ENCODE measurements at regions not wholly inside any gene's neighbourhood (a gene's known extent, or its start where the extent isn't known, plus 50 kb on each side); places are given as distances from the start of the nearest gene placed in this dataset.

DNA sequence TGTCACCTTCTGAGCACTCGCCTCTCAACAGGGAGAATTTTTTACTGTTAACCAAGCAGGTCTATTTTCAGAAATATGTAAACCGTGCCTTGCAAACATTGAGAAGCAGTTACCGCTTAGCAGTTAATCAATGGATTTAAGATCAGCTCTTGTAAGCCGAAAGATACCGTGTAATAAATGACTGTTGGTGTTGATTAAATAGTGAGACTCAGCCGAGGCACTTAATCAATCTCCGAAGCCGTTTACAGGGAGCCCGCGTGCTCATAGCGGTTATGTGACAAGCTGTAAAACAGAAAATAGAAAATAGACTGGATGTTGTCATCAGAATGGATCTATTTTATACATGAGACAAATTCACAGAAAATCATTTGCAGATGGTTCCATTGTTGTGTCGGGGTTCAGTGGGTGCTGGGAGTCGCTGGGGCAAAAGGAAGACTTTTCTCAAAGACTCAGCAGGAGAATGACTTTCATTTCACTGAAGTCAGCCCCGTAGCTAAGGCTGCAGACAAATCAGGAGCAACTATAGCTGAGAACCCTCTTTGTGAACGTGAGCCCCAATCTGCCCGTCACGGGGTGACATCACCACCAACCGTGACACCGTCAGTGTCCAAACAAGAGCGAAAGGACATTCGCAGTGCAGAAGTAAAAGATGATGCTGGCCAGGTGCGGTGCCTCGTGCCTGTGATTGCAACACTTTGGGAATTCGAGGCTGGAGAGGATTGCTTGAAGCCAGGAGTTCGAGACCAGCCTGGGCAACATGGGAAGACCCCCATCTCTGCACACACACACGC is 275.3 kb downstream of the CRLF2 start:
- intact Hi-C loops (cut with DNase I): no loop called here
- TF ChIP-seq, protein P1, sequence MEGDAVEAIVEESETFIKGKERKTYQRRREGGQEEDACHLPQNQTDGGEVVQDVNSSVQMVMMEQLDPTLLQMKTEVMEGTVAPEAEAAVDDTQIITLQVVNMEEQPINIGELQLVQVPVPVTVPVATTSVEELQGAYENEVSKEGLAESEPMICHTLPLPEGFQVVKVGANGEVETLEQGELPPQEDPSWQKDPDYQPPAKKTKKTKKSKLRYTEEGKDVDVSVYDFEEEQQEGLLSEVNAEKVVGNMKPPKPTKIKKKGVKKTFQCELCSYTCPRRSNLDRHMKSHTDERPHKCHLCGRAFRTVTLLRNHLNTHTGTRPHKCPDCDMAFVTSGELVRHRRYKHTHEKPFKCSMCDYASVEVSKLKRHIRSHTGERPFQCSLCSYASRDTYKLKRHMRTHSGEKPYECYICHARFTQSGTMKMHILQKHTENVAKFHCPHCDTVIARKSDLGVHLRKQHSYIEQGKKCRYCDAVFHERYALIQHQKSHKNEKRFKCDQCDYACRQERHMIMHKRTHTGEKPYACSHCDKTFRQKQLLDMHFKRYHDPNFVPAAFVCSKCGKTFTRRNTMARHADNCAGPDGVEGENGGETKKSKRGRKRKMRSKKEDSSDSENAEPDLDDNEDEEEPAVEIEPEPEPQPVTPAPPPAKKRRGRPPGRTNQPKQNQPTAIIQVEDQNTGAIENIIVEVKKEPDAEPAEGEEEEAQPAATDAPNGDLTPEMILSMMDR (IDR thresholded peaks at IDR 0.05): no peak
- no peak overlapping the region for H3K4me3 ChIP-seq
- no peak for ATAC-seq
- no peaks in the 10 kb centered on the region for H3K9me3 ChIP-seq
- peaks cover 0 to 17% (median 0%) of the 10 kb centered on the region in 7 donors for H3K27me3 ChIP-seq
- no peak for DNase-seq
- no peak overlapping the region for H3K27ac ChIP-seq
- 79 to 82% methylated on average over 26 of the region's 26 CpGs for WGBS, 2 donors
- H3K36me3 ChIP-seq: no peaks in the 10 kb centered on the region
- no peaks in the 10 kb centered on the region for H3K4me1 ChIP-seq

DNA sequence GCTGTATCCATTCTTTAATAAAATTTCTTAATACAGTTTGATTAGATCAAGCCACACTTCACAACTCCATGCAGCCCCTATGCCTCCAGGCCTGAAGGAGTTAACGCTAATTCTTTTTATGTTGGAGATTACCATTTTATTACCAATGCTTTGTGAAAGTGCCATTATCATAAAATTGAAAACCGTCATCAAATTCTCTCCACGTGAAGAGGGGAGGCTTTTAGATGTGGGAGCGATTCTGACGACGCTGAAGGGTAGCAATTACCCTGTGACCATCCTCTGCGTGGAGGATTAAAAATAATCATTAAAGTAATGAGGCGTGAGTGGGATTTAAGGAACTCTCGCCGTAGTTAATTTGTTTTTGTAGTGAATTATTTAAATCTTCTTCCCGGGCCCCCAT is 278.8 kb downstream of the CRLF2 start:
- Histone ChIP-seq H3K4me1 (no peaks in the 10 kb centered on the region), H3K4me3 (no peak overlapping the region), H3K27me3 (no peaks in the 10 kb centered on the region), H3K9me3 (peaks cover 0 to 16% (median 0%) of the 10 kb centered on the region in 11 donors), H3K36me3 (no peaks in the 10 kb centered on the region), H3K27ac (no peak overlapping the region)
- ATAC-seq: no peak
- no peak for DNase-seq
- intact Hi-C loops (cut with DNase I): no loop called here
- 80 to 81% methylated on average over 11 of the region's 11 CpGs for WGBS, 2 donors
- TF ChIP-seq, protein P1 (IDR thresholded peaks at IDR 0.05): no peak

DNA sequence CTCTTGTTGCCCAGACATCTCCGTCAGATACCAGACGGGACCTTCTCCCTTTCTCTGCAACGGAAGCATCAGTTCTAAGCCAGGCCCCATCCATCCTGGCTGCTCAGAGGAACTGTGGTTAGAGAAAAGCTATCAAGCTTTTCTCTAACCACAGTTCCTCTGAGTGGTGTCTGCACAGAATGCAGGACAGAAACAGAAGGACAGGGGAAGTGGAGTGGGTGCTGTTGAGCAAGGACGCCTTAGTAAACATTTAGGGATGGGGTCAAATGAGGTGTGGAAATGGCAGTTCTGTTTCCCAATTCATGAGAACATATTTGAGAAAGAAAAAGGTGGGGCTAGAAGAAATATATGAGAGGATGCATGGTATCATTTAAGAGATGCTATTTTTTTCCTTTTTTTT is 283.8 kb downstream of the CRLF2 start:
- H3K9me3 ChIP-seq: peaks cover 0 to 17% (median 0%) of the 10 kb centered on the region in 11 donors
- no peaks in the 10 kb centered on the region for H3K4me1 ChIP-seq
- H3K4me3 ChIP-seq: no peak overlapping the region
- TF ChIP-seq, protein P1 (IDR thresholded peaks at IDR 0.05): no peak
- H3K27ac ChIP-seq: no peak overlapping the region
- H3K36me3 ChIP-seq: no peaks in the 10 kb centered on the region
- WGBS, 2 donors: 80 to 82% methylated on average over 4 of the region's 4 CpGs
- ATAC-seq: no peak
- no peak for DNase-seq
- intact Hi-C loops (cut with DNase I): no loop called here
- no peaks in the 10 kb centered on the region for H3K27me3 ChIP-seq

DNA sequence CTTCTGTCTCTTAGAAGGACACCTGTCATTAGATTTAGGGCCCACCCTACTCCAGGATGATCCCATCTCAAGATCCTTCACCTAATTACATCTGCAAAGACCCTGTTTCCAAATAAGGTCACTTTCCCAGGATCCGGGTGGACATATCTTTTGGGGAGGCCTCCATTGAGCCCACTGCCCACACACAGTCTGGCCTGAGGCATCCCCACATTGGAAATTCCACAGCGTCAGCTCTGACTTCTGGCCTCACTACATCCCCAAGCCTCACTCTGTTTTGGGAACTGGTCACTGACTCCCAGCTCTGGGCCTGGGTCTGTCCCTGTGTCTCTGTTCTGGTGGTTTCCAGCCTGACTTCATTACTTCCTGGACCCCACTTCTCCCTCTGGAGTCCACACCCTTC is 285.5 kb downstream of the CRLF2 start:
- no peak for ATAC-seq
- Histone ChIP-seq H3K27ac (no peak overlapping the region), H3K27me3 (no peaks in the 10 kb centered on the region), H3K4me3 (no peak overlapping the region), H3K4me1 (no peaks in the 10 kb centered on the region), H3K36me3 (no peaks in the 10 kb centered on the region), H3K9me3 (peaks cover 0 to 25% (median 0%) of the 10 kb centered on the region in 11 donors)
- intact Hi-C loops (cut with DNase I): no loop called here
- no peak for DNase-seq
- 85 to 93% methylated on average over 2 of the region's 2 CpGs for WGBS, 2 donors
- TF ChIP-seq, protein P1 (IDR thresholded peaks at IDR 0.05): no peak
